DOHH2 (cell line): ENCODE measurements at regions not wholly inside any gene's neighbourhood (a gene's known extent, or its start where the extent isn't known, plus 50 kb on each side); places are given as distances from the start of the nearest gene placed in this dataset.
"Not testable (repeated sequence)": the region's sequence is repeated elsewhere in the genome, so short reads cannot be mapped to it uniquely, and the experiment has no call there.

Experiments used
- H3F3A ChIP-seq: fragments of 200-600 bp; sonication (generic), shearing (Covaris generic); 2 replicates; pipeline ENCODE4 v1.6.0; 2016; ENCODE audit warnings: antibody characterized with exemption, mild to moderate bottlenecking; ENCODE audit not compliant: control insufficient read depth, insufficient read depth
- H3K27ac ChIP-seq: fragments of 200-600 bp; sonication (generic); 2 replicates; pipeline ENCODE4 v1.5.1; 2014; ENCODE audit warnings: low read depth, mild to moderate bottlenecking, low read length, moderate library complexity
- H3K27me3 ChIP-seq: fragments of 200-600 bp; sonication (generic); 2 replicates; pipeline ENCODE4 v1.6.1; 2014; ENCODE audit warnings: mild to moderate bottlenecking, low read length, mixed read lengths; ENCODE audit not compliant: control insufficient read depth
- H3K36me3 ChIP-seq: fragments of 200-600 bp; sonication (generic); 2 replicates; pipeline ENCODE4 v1.6.1; 2014; ENCODE audit warnings: mild to moderate bottlenecking, low read length, moderate library complexity, mixed read lengths; ENCODE audit not compliant: control insufficient read depth
- H3K4me1 ChIP-seq: fragments of 200-600 bp; sonication (generic); 2 replicates; pipeline ENCODE4 v1.6.1; 2014; ENCODE audit warnings: mild to moderate bottlenecking, low read length, mixed read lengths; ENCODE audit not compliant: control insufficient read depth
- H3K4me2 ChIP-seq: fragments of 200-600 bp; sonication (generic); 2 replicates; pipeline ENCODE4 v1.6.0; 2014; ENCODE audit warnings: mild to moderate bottlenecking, low read length, moderate library complexity
- H3K4me3 ChIP-seq: fragments of 200-600 bp; sonication (generic); 2 replicates; pipeline ENCODE4 v1.5.1; 2014; ENCODE audit warnings: mild to moderate bottlenecking, low read length, mixed read lengths
- H3K79me2 ChIP-seq: fragments of 200-600 bp; sonication (generic); 2 replicates; pipeline ENCODE4 v1.6.1; 2014; ENCODE audit warnings: mild to moderate bottlenecking, low read length, mixed read lengths; ENCODE audit not compliant: control insufficient read depth
- H3K9me2 ChIP-seq: fragments of 200-600 bp; sonication (generic); replicated peaks from 2 replicates; pipeline ENCODE4 v1.6.1; 2014; ENCODE audit warnings: mild to moderate bottlenecking, low read length, mixed read lengths; ENCODE audit not compliant: control insufficient read depth
- H3K9me3 ChIP-seq: fragments of 200-600 bp; sonication (generic); 2 replicates; pipeline ENCODE4 v1.6.1; 2014; ENCODE audit warnings: antibody characterized with exemption, low read length, mixed read lengths; ENCODE audit not compliant: control insufficient read depth, insufficient read depth
- H4K20me1 ChIP-seq: fragments of 200-600 bp; sonication (generic); 2 replicates; pipeline ENCODE4 v1.6.0; 2014; ENCODE audit warnings: low read depth, mild to moderate bottlenecking, antibody characterized with exemption, low read length, moderate library complexity; ENCODE audit not compliant: control insufficient read depth, insufficient read depth
- CTCF ChIP-seq: fragments of 200-600 bp; sonication (generic); IDR thresholded peaks from one replicate; pipeline ENCODE4 v1.5.1; 2014; ENCODE audit warnings: antibody characterized with exemption, mild to moderate bottlenecking, low read depth, low read length; ENCODE audit not compliant: poor library complexity, severe bottlenecking
- EZH2phosphoT487 ChIP-seq: fragments of 200-600 bp; sonication (generic); IDR thresholded peaks from 2 replicates; pipeline ENCODE4 v1.6.1; 2017; ENCODE audit warnings: borderline replicate concordance, mild to moderate bottlenecking, antibody characterized with exemption, low read length, moderate library complexity, mixed read lengths

- Histone ChIP-seq H3F3A (no peaks in the 10 kb centered on the region), H3K36me3 (no peaks in the 10 kb centered on the region), H3K4me3 (no peak overlapping the region), H3K79me2 (no peaks in the 10 kb centered on the region), H3K9me2 (no peaks in the 10 kb centered on the region), H3K4me2 (no peak overlapping the region), H3K9me3 (no peaks in the 10 kb centered on the region), H3K27ac (no peak overlapping the region), H3K27me3 (no peaks in the 10 kb centered on the region), H4K20me1 (no peaks in the 10 kb centered on the region), H3K4me1 (no peaks in the 10 kb centered on the region)
- TF ChIP-seq EZH2phosphoT487 (no peak), CTCF (no peak)
Measured at GRCh38 chr7:114342431-114343179, 72.0 kb upstream of the FOXP2 start.

GRCh38 chr7:114341648-114342047 lies 73.0 kb upstream of the FOXP2 start:
- H3K9me2 ChIP-seq, result no peaks in the 10 kb centered on the region
- H3K27ac ChIP-seq, result no peak overlapping the region
- no peak overlapping the region for H3K4me2 ChIP-seq
- H3K79me2 ChIP-seq, result no peaks in the 10 kb centered on the region
- no peak overlapping the region for H3K4me3 ChIP-seq
- no peaks in the 10 kb centered on the region for H3F3A ChIP-seq
- no peaks in the 10 kb centered on the region for H3K27me3 ChIP-seq
- TF ChIP-seq CTCF (no peak), EZH2phosphoT487 (no peak)
- no peaks in the 10 kb centered on the region for H3K9me3 ChIP-seq
- no peaks in the 10 kb centered on the region for H3K4me1 ChIP-seq
- no peaks in the 10 kb centered on the region for H4K20me1 ChIP-seq
- H3K36me3 ChIP-seq, result no peaks in the 10 kb centered on the region

DNA sequence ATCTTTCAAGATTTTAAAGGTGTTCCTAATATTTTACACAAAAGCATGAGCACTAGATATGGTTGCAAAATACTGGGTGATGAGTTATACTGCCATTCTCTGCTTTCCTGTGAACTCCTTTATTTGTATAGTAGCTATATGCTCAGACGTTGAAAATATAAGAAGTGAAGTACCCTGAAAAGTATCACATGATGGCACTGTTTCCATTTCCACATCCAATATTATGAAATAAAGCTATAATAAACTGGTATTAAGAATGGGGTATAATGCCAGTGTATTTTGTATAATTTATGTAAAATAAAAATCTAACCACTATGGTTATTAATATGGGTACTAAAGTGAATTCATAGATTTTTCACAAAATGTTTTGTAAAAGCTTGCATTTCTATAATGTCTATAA lies 79.6 kb upstream of the FOXP2 start:
- Histone ChIP-seq H3K27ac (no peak overlapping the region), H3K36me3 (no peaks in the 10 kb centered on the region), H4K20me1 (no peaks in the 10 kb centered on the region), H3K79me2 (no peaks in the 10 kb centered on the region), H3K4me2 (no peak overlapping the region), H3K4me3 (no peak overlapping the region), H3K9me3 (no peaks in the 10 kb centered on the region), H3F3A (no peaks in the 10 kb centered on the region), H3K4me1 (no peaks in the 10 kb centered on the region), H3K9me2 (no peaks in the 10 kb centered on the region), H3K27me3 (no peaks in the 10 kb centered on the region)
- TF ChIP-seq CTCF (no peak), EZH2phosphoT487 (no peak)

DNA sequence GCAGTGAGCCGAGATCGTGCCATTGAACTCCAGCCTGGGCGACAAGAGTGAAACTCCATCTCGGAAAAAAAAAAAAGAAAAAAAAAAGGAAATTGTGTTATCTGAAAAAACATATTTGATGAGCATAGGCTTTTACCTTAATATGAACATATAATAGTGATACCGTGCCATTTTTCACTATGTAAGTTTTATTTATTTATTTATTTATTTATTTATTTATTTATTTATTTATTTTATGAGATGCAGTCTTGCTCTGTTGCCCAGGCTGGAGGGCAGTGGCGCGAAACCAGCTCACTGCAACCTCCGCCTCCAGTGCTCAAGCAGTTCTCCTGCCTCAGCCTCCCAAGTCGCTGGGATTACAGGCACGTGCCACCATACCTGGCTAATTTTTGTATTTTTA lies 85.2 kb upstream of the FOXP2 start:
- not testable (repeated sequence) for H3K27me3 ChIP-seq, H3K36me3 ChIP-seq, H3K9me3 ChIP-seq, H3K9me2 ChIP-seq, H3K4me1 ChIP-seq, H3K79me2 ChIP-seq, H3K27ac ChIP-seq, H3F3A ChIP-seq, H3K4me3 ChIP-seq, H4K20me1 ChIP-seq, H3K4me2 ChIP-seq
